CMK (cell line): ENCODE measurements at regions not wholly inside any gene's neighbourhood (a gene's known extent, or its start where the extent isn't known, plus 50 kb on each side); places are given as distances from the start of the nearest gene placed in this dataset.

ENCODE experiments used
- DNase-seq: peaks from one replicate; pipeline ENCODE4 v3.0.0-alpha.2; 2010; ENCODE audit warnings: low read depth

GRCh38 chr11:18878211-18878610 lies 61.0 kb downstream of the MRGPRX1 start:
- no peak for DNase-seq

GRCh38 chr11:18865951-18866350 lies 73.3 kb downstream of the MRGPRX1 start:
- DNase-seq, result no peak

GRCh38 chr11:18865261-18865660 lies 73.7 kb upstream of the PTPN5 start:
- DNase-seq, result no peak

GRCh38 chr11:18853086-18853720 lies 61.6 kb upstream of the PTPN5 start:
- no peak for DNase-seq

GRCh38 chr11:18849406-18849805 lies 57.8 kb upstream of the PTPN5 start:
- no peak for DNase-seq

- peak; percentile 32 for DNase-seq
Observed at GRCh38 chr11:18844753-18845367, 53.3 kb upstream of the PTPN5 start.
